Astrocyte of the spinal cord (primary cell): ENCODE measurements at regions not wholly inside any gene's neighbourhood (a gene's known extent, or its start where the extent isn't known, plus 50 kb on each side); places are given as distances from the start of the nearest gene placed in this dataset.
"Not testable (repeated sequence)": the region's sequence is repeated elsewhere in the genome, so short reads cannot be mapped to it uniquely, and the experiment has no call there.

Experiments
- DNase-seq: peaks from one replicate; pipeline ENCODE4 v3.0.0; 2011; ENCODE audit warnings: low read depth, low spot score
- H3K4me3 ChIP-seq: 2 replicates; pipeline ENCODE4 v1.5.1; 2011; ENCODE audit warnings: low read depth, mild to moderate bottlenecking, low read length, moderate library complexity
- CTCF ChIP-seq: IDR thresholded peaks from 2 replicates; pipeline ENCODE4 v1.5.1; 2012; ENCODE audit warnings: low read depth, mild to moderate bottlenecking, low read length, inconsistent platforms
- in situ Hi-C: cut with HindIII; loops from 2 replicates; pipeline ENCODE4 v1.10.0; 2017; ENCODE audit warnings: low sequenced_read_pairs

GRCh38 chr7:113349339-113349738 is 231.0 kb upstream of the SMIM30 start:
- no peak for TF ChIP-seq CTCF
- in situ Hi-C loops = no loop called here
- no peak overlapping the region for H3K4me3 ChIP-seq
- DNase-seq = no peak

- no peak for TF ChIP-seq CTCF
- H3K4me3 ChIP-seq = no peak overlapping the region
- in situ Hi-C loops = no loop called here
- DNase-seq = no peak
Measured at GRCh38 chr7:113339661-113340060, 221.3 kb upstream of the SMIM30 start.

- H3K4me3 ChIP-seq = no peak overlapping the region
- DNase-seq = no peak
- in situ Hi-C loops = no loop called here
- no peak for TF ChIP-seq CTCF
Measured at GRCh38 chr7:113338071-113338696, 219.8 kb upstream of the SMIM30 start.

GRCh38 chr7:113336838-113337237 is 218.5 kb upstream of the SMIM30 start:
- H3K4me3 ChIP-seq, DNase-seq, in situ Hi-C loops: not testable (repeated sequence)

GRCh38 chr7:113331155-113331898 is 213.0 kb upstream of the SMIM30 start:
- in situ Hi-C loops = no loop called here
- TF ChIP-seq CTCF = no peak
- no peak for DNase-seq
- no peak overlapping the region for H3K4me3 ChIP-seq

GRCh38 chr7:113321201-113321600 is 202.8 kb upstream of the SMIM30 start:
- TF ChIP-seq CTCF = no peak
- in situ Hi-C loops = no loop called here
- DNase-seq = no peak
- no peak overlapping the region for H3K4me3 ChIP-seq

- no peak for TF ChIP-seq CTCF
Measured at GRCh38 chr7:113320419-113320818, 202.1 kb upstream of the SMIM30 start.

More at GRCh38 chr7:113320419-113320818, 202.1 kb upstream of the SMIM30 start:
- no peak for DNase-seq
- H3K4me3 ChIP-seq = no peak overlapping the region
- in situ Hi-C loops = no loop called here
